ENCODE measurements at regions not wholly inside any gene's neighbourhood (a gene's known extent, or its start where the extent isn't known, plus 50 kb on each side); places are given as distances from the start of the nearest gene placed in this dataset.

DNA sequence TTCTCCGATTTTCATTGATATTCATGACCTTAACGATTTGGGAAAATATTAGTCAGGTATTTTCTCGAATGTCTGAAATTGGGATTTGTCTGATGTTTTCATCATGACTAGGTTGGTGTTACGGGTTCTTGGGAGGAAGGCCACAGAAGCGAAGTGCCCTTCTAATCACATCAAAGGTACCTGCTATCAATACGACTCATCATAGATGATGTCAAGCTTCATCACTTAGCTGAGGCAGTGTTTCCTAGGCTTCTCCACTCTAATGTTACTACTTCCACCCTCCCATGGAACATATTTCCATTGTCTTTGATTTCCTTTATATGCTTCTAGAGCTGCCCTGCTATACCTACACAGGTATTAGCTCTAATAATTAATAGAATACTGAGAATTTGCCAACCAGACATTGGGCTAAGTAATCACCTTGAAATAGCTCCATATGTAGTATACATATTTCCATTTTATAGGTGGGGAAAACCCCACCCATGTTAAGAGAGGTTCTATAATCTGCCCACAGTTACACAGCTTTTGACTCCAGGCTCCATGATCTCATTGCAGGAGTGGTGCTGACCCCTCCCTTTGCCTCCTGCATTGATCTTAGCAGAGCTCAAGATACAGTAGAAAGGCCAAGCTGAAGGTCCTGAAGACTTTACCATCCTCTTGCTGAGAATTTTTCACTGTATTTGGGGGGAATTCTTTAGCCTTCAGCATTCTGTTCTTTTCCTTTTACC is 238.6 kb upstream of the ADAMTSL1 start:
- ATAC-seq: no peak

DNA sequence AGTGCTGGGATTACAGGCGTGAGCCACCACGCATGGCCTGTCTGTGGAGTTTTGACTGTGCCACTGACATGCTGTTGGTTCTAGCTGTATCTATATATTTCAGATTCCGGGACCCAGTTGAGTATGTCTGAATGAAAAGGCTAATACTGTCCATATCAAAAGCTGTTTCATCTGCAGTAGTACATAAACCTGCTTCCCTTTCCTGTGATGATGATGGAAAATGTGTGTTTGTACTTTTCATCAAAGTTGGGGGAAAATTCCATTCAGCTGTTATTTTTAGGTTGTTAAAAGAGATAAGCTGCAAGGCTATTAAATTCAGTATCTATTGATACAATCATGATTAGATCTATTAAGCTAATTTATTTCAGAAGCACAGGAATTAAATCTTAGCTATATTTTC is 237.6 kb upstream of the ADAMTSL1 start:
- no peak for ATAC-seq

DNA sequence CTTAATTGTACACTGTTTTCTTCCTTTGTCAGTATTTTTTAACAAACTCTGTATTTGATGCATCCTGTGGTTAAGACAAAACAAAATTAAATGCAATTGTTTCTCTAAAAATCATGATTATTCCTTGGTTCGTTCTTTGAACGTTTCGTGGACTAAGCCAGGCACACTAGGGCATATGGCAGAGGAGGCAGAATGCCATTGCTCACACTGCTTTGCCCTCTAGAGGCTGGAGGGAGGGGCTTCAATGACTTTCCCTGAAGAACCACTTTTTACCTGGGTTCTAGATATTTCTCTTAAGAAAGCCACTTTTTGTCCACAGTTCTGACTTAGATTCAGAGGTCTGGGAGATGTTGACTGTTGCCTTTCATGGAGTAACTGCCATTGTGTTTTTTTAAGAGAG is 236.2 kb upstream of the ADAMTSL1 start:
- ATAC-seq: no peak

DNA sequence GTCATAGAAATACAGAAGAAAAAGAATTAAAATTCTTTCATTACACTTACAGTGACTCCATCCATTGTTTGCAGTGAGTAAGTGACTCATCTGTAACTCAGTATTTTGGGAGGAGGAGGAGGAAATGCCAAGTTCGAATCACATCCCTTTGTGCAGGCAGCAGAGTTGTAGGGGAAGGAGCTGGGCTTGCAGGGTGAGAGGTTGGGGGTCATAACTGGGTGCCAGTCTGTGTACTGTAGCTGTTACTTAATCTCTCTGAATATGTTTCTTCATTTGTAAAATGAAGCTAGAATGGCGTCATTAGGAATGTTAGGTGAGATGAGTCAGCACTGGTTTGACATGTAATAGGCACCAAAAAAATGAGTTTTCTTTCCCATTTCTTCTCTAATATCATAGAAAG is 235.7 kb upstream of the ADAMTSL1 start:
- peak; percentile 74 for ATAC-seq

DNA sequence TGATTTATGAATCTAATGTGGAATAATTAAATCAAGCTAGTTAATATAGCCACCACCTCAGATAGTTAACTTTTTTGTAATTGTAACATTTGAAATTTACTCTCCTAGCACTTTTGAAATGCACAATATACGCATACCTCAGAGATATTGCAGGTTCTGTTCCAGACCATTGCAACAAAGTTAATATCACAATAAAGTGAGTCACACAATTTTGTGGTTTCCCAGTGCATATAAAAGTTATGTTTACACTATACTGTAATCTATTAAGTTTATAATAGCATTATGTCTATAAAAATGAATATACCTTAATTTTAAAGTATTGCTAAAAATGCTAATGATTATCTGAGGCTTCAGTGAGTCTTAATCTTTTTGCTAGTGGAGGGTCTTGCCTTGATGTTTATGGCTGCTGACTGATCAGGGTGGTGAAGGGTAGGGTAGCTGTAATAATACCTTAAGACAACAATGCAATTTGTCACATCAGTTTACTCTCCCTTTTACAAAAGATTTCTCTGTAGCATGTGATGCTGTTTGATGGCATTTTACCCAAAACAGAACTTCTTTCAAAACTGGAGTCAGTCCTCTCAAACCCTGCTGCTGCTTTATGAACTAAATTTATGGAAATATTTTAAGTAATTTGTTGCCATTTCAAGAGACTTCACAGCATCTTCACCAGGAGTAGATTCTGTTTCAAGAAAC is 235.1 kb upstream of the ADAMTSL1 start:
- no peak for ATAC-seq

DNA sequence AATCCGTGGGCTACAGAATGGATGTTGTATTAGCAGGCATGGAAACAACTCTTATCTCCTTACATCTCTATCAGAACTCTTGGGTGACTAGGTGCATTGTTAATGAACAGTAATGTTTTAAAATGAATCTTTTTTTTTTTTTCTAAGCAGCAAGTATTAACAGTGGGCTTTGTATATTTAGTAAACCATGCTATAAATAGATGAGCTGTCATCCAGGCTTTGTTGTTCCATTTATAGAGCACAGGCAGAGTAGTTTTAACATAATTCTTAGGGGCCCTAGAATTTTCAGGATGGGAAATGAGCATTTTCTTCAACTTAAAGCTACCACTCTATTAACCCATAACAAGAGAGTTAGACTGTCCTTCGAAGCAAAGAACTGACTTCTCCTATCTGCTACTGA is 233.7 kb upstream of the ADAMTSL1 start:
- no peak for ATAC-seq

DNA sequence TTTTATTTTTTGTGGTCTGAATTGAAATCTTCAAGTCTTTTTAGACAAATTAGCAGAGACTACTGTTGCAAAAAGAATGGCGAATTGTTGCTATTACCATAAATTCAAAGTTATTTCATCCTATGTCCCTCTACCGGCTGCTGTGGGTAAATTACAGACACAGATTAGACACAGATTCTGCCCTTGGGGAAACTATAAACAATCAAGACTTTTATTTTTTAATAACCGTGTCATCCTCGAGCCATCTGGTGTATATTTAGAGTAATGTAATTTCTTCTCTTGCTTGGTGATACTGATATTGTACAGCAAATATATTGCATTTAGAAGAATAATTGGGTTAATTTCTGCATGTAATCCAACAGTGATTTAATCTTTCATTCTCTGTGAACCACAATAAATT is 228.0 kb upstream of the ADAMTSL1 start:
- ATAC-seq: no peak

DNA sequence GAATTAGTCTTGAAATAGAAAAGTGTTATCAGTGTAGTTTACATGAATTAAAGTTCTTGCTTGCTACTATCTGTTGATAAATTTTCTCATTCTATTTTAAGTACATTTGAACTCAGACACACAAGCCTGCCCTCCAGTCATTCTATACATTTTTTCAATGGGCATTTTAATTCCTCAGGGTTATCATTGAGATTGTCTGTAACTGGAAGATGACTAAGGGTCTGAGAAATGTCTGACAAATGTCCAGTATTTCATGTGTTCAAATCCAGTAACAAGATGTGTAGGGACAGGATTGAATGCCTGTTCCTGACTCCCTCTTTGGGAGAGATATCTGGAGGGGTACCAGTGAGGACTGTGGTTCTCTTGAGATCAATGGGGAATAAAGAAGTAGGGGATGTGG is 223.9 kb upstream of the ADAMTSL1 start:
- ATAC-seq: no peak

DNA sequence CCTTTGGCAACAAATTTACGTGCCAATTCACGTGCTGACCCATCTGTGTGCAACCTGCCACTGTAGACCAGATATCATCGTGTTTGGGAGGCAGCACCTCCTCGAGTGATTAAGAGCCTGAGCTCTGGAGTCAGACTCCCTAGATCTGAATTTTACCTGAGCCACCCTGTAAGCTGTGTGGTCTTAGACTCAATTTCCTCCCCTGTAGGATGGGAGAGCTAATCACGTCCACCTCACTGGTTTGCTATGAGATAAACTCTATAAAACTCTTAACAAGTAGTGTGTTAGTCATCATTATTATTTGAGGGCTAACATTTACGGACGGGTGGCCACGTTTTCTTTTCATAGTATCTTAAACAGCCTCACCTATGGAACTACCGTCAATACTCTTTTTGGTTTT is 220.0 kb upstream of the ADAMTSL1 start:
- no peak for ATAC-seq

DNA sequence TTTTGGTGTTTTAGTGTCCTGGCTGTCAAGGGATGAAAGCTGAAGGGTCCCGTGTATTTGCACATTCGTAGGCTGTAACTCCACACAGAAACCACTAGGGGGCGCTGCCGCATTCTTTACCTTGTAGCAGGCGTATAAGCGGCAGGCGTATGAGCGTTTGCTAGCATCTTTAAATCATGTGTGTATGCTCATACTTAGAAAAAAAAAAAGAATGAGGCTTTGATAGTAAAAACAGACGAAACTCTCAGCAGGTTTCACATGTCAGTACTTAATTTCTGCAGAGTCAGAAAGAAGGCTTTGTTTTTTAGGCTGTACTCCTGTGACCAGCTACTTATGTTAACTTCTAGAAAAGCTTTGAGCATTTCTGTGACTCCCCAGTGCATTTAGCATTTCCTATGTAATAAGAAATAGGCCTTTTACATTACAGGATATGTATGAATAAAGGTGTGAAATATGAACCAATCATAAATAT is 218.8 kb upstream of the ADAMTSL1 start:
- ATAC-seq: peak; percentile 73

DNA sequence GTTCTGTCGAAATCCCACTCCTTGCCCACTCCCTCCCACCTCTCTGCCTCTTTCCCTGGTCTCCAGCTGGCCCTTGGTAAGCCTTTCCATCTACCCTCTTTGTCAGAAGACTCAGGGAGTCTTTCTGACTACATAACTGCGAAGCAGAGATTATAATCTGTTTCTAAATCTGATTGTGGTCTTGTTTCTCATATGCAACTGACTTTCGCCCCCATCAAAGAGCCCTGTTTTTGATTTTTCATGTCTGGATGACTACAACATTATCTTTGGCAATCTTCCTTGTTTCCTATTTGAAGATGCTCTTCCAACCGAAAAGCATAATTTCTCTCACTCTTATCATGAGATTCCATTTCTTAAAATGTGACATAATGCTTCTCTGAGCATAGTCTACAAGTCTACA is 218.2 kb upstream of the ADAMTSL1 start:
- ATAC-seq: no peak

DNA sequence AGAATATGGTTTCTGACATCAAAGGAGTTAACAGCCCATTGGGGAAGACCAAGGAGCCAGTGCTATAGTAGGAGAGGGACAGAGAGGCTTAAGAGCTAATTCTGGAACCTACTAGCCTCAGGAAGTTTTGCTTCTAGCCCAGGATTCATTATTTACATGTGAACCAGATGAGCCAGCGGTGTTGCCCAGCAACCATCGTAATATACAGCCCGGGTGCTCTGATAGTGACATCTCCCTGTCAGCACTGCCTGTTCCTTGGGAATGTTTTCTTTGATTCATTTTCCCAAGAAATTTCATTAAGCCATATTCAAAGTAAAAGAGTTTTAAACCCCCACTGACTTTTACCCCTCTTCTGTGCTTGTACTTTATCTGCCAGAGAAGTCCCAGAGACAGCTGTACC is 217.4 kb upstream of the ADAMTSL1 start:
- no peak for ATAC-seq

DNA sequence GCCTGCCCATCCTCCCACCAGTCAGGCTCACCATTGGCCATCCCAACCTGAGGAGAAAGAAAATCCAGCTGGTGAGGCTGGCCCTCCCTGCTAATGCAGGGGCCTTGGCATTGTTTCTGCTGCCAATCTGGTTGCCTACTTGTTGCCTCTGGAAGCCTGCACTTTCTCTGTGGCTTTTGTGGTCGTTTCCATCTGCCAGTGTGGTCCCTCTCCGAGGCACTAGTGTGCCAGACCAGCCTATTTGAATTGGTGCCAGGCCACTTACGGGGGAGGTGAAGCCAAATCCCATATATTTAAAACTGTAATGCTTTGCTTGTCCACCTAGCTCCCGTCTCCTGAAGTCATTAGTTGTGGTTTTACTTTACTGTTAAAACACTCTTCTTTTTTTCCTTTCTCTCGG is 213.4 kb upstream of the ADAMTSL1 start:
- no peak for ATAC-seq

DNA sequence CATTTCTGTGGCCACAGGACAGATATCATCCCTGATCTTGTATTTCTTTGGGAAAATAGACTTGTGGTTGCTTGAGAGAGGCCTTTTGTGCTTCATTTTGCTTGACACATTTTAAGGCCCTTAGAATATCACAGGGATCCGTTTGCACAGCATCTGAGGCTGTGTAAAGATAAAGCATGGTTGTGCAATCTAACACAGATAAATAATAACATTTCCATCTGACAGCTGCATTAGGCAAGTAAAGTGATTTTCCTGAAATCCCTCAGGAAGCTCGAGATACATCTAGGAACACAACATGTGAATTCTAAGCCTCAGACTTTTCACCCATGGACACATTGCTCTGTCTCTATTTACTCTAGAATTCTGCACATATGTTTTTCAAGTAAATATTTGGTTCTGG is 212.8 kb upstream of the ADAMTSL1 start:
- ATAC-seq: no peak

DNA sequence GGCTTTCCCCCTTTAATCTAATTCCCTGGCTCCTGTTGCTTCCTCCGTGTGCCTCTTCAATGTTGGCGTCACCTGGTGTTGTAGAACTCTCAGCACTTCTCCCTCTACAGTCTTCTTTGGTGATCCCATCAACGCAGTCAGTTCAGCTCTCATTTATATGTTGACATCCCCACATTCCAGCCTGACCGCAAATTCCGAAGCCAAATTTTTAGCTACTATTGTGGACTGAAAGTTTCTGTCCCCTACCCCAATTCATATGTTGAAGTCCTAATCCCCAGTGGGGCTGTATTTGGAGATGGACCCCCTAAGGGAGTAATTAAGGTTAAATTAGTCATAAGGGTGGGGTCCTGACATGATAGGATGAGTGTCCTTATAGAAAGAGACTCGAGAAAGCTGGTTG is 210.6 kb upstream of the ADAMTSL1 start:
- ATAC-seq: no peak

DNA sequence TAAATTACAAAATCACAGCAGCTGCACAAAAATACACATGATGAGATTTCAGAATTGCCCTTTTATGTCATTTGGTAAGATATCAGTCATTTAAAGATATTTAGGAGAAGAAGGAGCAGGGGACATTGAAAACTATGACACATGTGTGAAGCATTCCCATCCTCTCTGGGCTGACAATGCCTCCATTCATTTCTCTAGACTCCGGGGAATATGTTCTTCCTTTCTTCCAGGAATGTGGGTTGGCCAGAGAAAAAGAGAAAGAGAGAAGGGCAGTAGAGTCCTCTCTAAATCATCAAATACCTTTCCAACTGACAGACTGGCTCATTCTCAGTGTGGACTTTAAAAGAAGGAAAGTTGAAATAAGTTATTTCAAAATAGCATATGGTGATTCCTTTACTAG is 205.6 kb upstream of the ADAMTSL1 start:
- no peak for ATAC-seq

DNA sequence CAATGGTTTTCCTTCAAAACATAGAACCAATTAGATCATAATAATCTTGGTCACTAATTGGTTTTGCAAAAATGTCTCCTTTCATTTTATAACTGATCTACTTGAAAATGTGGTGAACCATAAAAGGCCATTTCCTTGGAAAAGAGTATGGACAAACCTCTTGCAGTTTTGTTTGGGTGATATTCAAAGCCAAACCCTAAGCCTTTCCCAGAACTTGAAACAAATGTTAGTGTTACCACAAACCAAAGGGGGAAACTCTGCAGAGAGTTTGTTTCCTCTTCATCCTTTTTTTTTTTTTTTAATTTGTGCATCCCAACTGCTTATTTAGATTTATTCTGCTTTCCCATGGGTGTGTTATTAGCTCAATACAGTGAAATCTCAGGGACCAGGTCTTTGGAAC is 204.4 kb upstream of the ADAMTSL1 start:
- no peak for ATAC-seq

DNA sequence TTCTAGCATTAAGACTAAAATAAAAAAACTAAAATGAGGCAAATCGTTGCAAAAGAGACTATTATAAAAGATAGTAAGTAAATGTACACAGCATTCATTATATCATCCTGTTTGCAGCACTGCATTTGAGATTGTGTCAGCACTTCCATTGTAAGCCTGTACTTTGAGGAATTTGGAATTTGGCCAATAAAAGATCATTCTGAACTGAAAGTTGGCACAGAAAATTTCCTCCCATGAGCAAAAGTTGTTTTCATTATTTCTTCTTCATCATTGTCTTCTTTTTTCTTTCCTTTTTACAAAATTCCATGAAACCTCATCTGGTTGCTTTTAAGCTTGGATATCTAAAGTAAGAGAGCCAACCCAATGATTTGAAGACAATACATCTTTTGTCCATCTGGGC is 199.3 kb upstream of the ADAMTSL1 start:
- ATAC-seq: peak; percentile 74

DNA sequence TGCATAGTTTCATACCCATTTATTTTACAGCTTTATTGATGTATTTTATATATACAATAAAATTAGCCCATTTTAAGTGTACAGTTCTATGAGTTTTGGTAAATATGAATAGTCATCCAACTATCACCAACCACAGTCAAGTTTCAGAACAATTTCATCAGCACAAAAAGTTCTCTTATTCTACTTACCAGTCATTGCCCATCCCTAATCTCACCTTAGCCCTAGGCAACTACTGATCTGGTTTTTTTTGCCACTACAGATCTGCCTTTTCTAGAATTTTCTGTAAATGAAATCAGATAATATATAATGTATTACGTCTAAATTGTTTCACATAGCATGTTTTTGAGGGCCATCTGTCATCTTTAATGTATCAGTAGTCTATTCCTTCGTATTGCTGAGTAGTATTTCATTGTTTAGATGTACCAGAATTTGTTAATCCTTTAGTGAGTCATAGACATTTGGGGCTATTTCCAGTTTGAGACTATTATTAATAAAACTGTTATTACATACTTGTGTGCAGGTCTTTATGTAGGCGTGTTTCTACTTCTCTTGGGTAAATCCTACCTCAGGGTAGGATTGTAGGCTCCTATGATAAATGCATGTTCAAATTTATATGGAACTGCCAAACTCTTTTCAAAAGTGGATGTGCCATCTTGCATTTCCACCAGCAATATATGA is 198.5 kb upstream of the ADAMTSL1 start:
- ATAC-seq: peak; percentile 93

DNA sequence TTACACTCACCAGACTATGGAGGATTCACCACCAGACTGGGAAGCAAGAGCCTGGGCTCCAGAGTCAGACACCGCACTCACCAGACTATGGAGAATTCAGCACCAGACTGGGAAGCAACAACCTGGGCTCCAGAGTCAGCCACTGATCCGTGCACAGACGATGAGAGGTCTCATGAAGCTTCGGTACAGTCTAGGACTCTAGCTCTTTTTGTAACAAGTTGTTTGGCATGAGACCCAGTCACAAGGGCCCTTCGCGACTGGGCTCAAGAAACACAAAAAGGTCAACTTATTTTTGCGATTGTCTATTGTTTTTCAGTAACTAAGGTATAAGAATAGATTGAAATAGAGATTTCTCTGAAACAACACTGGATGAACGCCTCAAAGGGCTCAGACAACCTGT is 192.7 kb upstream of the ADAMTSL1 start:
- no peak for ATAC-seq

DNA sequence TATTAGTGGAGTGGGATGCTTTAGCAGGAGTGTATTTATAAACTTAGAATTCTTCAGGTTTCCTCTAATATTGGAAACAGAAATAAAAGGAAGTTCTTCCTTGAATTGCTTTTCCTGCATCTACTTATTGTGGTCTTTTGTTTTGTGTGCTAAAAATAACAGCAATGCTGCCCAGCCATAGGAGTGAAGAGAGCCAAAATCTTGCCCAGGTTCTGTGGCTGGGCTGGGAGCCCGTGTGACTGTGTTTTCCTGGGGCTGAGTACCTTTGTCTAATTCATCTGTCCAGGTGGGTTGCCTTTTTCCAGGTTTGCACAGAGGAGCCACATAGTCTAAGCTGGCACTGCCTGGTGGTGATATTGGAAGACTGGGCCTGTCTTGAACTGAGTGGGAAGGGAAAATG is 179.7 kb upstream of the ADAMTSL1 start:
- ATAC-seq: no peak

DNA sequence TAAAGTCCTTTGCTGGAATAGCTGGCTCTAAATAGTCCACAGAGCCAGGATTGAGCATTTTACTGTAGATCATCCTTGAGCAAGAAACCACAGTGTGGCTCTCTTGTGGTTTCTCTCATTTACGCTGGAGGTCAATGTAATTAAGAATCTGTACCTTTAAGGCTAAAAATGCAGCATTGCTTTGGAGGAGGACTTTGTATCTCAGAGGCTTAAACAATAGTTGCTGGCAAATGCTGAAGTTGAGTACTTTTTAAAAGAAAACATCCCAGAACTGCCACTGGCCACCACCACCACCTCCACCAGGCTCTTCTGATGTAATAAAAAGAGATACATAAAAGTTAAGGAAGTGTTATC is 177.3 kb upstream of the ADAMTSL1 start:
- no peak for ATAC-seq

DNA sequence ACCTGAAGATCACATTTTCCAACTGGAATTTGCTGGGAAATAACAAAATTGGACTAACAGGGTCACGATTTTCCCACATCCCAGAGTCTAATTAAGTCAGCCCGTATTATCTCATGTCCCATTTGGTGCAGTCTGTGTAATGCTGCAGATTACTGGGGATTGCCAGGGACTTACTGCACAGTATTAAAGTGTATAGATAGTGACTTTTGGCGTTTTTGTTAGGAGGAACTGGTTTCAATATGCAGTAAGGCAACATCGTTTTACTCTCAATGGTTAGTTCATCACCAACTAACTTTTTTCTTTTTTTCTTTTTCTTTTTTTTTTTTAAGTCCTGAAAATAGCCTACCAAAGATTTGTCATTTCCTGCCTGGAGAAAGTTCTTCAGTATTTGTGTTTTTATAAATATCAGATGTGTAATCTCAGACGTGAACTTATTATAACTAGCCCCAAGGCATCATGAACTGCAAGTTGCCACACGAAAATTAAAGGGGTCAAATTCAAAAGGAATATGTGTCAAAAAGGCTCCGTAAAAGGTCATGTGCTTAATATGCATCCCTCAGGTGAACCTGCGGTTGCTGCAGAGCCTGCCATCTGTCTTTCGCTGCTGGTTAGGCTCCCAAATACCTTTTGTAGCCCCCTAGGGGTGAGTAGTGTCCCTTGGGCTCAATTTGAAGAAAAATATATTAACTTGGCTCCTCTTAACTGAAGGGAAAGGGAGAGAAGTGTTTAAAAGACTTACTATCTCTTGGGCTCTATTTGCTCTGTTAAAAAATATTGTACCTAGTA is 176.7 kb upstream of the ADAMTSL1 start:
- ATAC-seq: no peak
